ENCODE measurements at regions not wholly inside any gene's neighbourhood (a gene's known extent, or its start where the extent isn't known, plus 50 kb on each side); places are given as distances from the start of the nearest gene placed in this dataset.
A peak's percentile ranks its signal among the peaks of the same experiment; 100 is the strongest.

GRCh38 chr13:29923554-29924481, 73.4 kb upstream of the UBL3 start:
- no peaks in the 10 kb centered on the region for H3K36me3 ChIP-seq (ENCODE audit: control insufficient read depth, insufficient read depth, low read length)
- TF ChIP-seq REST (IDR thresholded peaks at IDR 0.05; ENCODE audit: insufficient read depth in 1 of 2, low read depth in 2 of 2, low read length in 1 of 2) (no peak), TCF7L2 (IDR thresholded peaks at IDR 0.05; ENCODE audit: low read depth, low read length) (no peak), POLR2AphosphoS5 (IDR thresholded peaks at IDR 0.05; ENCODE audit: low read depth, low read length) (no peak), SIN3A (IDR thresholded peaks at IDR 0.05; ENCODE audit: borderline replicate concordance, insufficient read depth, low read depth, low read length) (no peak), CTCF (IDR thresholded peaks at IDR 0.05) (peak; percentile 79)
- peak; percentile 79 for DNase-seq (ENCODE audit: low read depth, low spot score)
- H3K9me3 ChIP-seq (ENCODE audit: control insufficient read depth, insufficient read depth, low read depth, low read length) = no peaks in the 10 kb centered on the region
- POLR2A ChIA-PET = no interaction called here
- in situ Hi-C loops (cut with HindIII; ENCODE audit: low pct_unique_long_range_greater_than_20kb, low sequenced_read_pairs) (no loop called here), intact Hi-C loops (cut with micrococcal nuclease; ENCODE audit: unreplicated experiment) (no loop called here)
- no peak overlapping the region for H3K4me3 ChIP-seq (ENCODE audit: low read depth in 2 of 2, low read length in 2 of 2)
- H3K4me1 ChIP-seq (ENCODE audit: control insufficient read depth, insufficient read depth, low read length) = peaks cover 11% of the 10 kb centered on the region; the same call in 1 of the 2 replicates
- H3K27ac ChIP-seq (ENCODE audit: low read length) = no peak overlapping the region
- no peaks in the 10 kb centered on the region for H3K27me3 ChIP-seq (ENCODE audit: control insufficient read depth, insufficient read depth, low read length)
- CTCF ChIA-PET = no interaction called here
- ATAC-seq = peak; percentile 88
- BruUV-seq (replicated peaks) = no TSS peak

GRCh38 chr13:29922896-29923295, 72.5 kb upstream of the UBL3 start:
- no TSS peak for BruUV-seq (replicated peaks)
- DNase-seq (ENCODE audit: low read depth, low spot score) (no peak), ATAC-seq (no peak)
- ChIA-PET CTCF (no interaction called here), POLR2A (no interaction called here)
- Histone ChIP-seq H3K27ac (ENCODE audit: low read length) (no peak overlapping the region), H3K27me3 (ENCODE audit: control insufficient read depth, insufficient read depth, low read length) (no peaks in the 10 kb centered on the region), H3K4me3 (ENCODE audit: low read depth in 2 of 2, low read length in 2 of 2) (no peak overlapping the region), H3K9me3 (ENCODE audit: control insufficient read depth, insufficient read depth, low read depth, low read length) (no peaks in the 10 kb centered on the region), H3K4me1 (ENCODE audit: control insufficient read depth, insufficient read depth, low read length) (peaks cover 11% of the 10 kb centered on the region; the same call in 1 of the 2 replicates), H3K36me3 (ENCODE audit: control insufficient read depth, insufficient read depth, low read length) (no peaks in the 10 kb centered on the region)
- in situ Hi-C loops (cut with HindIII; ENCODE audit: low pct_unique_long_range_greater_than_20kb, low sequenced_read_pairs) = no loop called here
- intact Hi-C loops (cut with micrococcal nuclease; ENCODE audit: unreplicated experiment) = no loop called here
- TF ChIP-seq POLR2AphosphoS5 (IDR thresholded peaks at IDR 0.05; ENCODE audit: low read depth, low read length) (no peak), SIN3A (IDR thresholded peaks at IDR 0.05; ENCODE audit: borderline replicate concordance, insufficient read depth, low read depth, low read length) (no peak)
